HG02759 (cell line): ENCODE measurements at regions not wholly inside any gene's neighbourhood (a gene's known extent, or its start where the extent isn't known, plus 50 kb on each side); places are given as distances from the start of the nearest gene placed in this dataset.
"Not testable (repeated sequence)": the region's sequence is repeated elsewhere in the genome, so short reads cannot be mapped to it uniquely, and the experiment has no call there.

Experiments used
- ATAC-seq: cut with Tn5 transposase; IDR thresholded peaks from one replicate; pipeline ENCODE4 v1.9.1; 2021; ENCODE audit warnings: mild to moderate bottlenecking, moderate library complexity; ENCODE audit not compliant: unreplicated experiment

GRCh38 chr18:34350778-34351177 lies 126.1 kb upstream of the NOL4 start:
- ATAC-seq, result no peak

- no peak for ATAC-seq
Measured at GRCh38 chr18:34352385-34353163, 127.9 kb upstream of the NOL4 start.

GRCh38 chr18:34354351-34354750 lies 129.6 kb upstream of the NOL4 start:
- ATAC-seq, result no peak

GRCh38 chr18:34357944-34358580 lies 133.3 kb upstream of the NOL4 start:
- ATAC-seq, result no peak

- peak; percentile 88 for ATAC-seq
Measured at GRCh38 chr18:34358923-34359322, 134.2 kb upstream of the NOL4 start.

GRCh38 chr18:34364699-34365098 lies 140.0 kb upstream of the NOL4 start:
- no peak for ATAC-seq

- no peak for ATAC-seq
Measured at GRCh38 chr18:34370704-34371395, 146.1 kb upstream of the NOL4 start.

GRCh38 chr18:34380326-34380725 lies 155.6 kb upstream of the NOL4 start:
- ATAC-seq, result no peak

- no peak for ATAC-seq
Measured at GRCh38 chr18:34385311-34385710, 160.6 kb upstream of the NOL4 start.

- no peak for ATAC-seq
Measured at GRCh38 chr18:34386803-34387202, 162.1 kb upstream of the NOL4 start.

- no peak for ATAC-seq
Measured at GRCh38 chr18:34397286-34397896, 172.7 kb upstream of the NOL4 start.

- ATAC-seq, result no peak
Measured at GRCh38 chr18:34399892-34400291, 175.2 kb upstream of the NOL4 start.

GRCh38 chr18:34400834-34401233 lies 176.1 kb upstream of the NOL4 start:
- ATAC-seq, result no peak

GRCh38 chr18:34401775-34402174 lies 177.1 kb upstream of the NOL4 start:
- ATAC-seq, result no peak

GRCh38 chr18:34407471-34407870 lies 182.8 kb upstream of the NOL4 start:
- not testable (repeated sequence) for ATAC-seq

GRCh38 chr18:34411952-34412351 lies 187.2 kb upstream of the NOL4 start:
- no peak for ATAC-seq

GRCh38 chr18:34431042-34431441 lies 206.3 kb upstream of the NOL4 start:
- no peak for ATAC-seq

- no peak for ATAC-seq
Measured at GRCh38 chr18:34444622-34445021, 219.9 kb upstream of the NOL4 start.

- no peak for ATAC-seq
Measured at GRCh38 chr18:34448662-34449061, 223.9 kb upstream of the NOL4 start.

GRCh38 chr18:34457761-34458160 lies 233.0 kb upstream of the NOL4 start:
- no peak for ATAC-seq

- no peak for ATAC-seq
Measured at GRCh38 chr18:34458410-34458977, 233.8 kb upstream of the NOL4 start.
